Endothelial cell of umbilical vein (primary cell): ENCODE measurements at regions not wholly inside any gene's neighbourhood (a gene's known extent, or its start where the extent isn't known, plus 50 kb on each side); places are given as distances from the start of the nearest gene placed in this dataset.

Experiments used
- BruUV-seq: library from RNA; stranded (reverse); fragments of 400-500 nt; replicated peaks from 2 replicates; lab custom pipeline; 2021; lab: Mats Ljungman, UMichigan
- CTCF ChIA-PET: fragments of 300-600, 350-600 bp; sonication (Branson Sonifier 250); formaldehyde crosslinking; loops from one replicate; lab custom pipeline; 2021; ENCODE audit warnings: antibody characterized with exemption, inconsistent platforms; lab: Charles Lee
- POLR2A ChIA-PET: fragments of 300-600, 350-600 bp; sonication (Branson Sonifier 250); formaldehyde crosslinking; loops from one replicate; lab custom pipeline; 2021; ENCODE audit warnings: antibody characterized with exemption, inconsistent platforms; lab: Charles Lee
- DNase-seq: peaks from one replicate; pipeline ENCODE4 v3.0.0-alpha.2; 2011; ENCODE audit warnings: low read depth, low spot score
- FAIRE-seq: peaks from 2 replicates; lab custom pipeline; 2011; peaks lifted over from hg19 to GRCh38; lab: Jason Lieb, UNC
- H2AFZ ChIP-seq: 2 replicates; pipeline ENCODE4 v1.6.0; 2012; ENCODE audit warnings: low read depth, low read length, control low read depth, inconsistent platforms
- H3K27ac ChIP-seq: 2 replicates; pipeline ENCODE4 v1.5.1; 2011; ENCODE audit warnings: low read depth, mild to moderate bottlenecking, control low read depth, low read length, moderate library complexity; ENCODE audit not compliant: insufficient read depth
- H3K27me3 ChIP-seq, 2 experiments: 2 replicates each; pipeline versions ENCODE4 v1.6.0 to v1.6.1; 2011; ENCODE audit warnings: low read length in 2 of 2, mixed read lengths in 1 of 2; ENCODE audit not compliant: control insufficient read depth in 2 of 2, insufficient read depth in 2 of 2
- H3K36me3 ChIP-seq, 2 experiments: 2 replicates in 1 of 2; 3 replicates in 1 of 2; pipeline ENCODE4 v1.5.1; 2011; ENCODE audit warnings: low read length in 2 of 2, mild to moderate bottlenecking in 1 of 2, moderate library complexity in 1 of 2; ENCODE audit not compliant: control insufficient read depth in 2 of 2, insufficient read depth in 2 of 2; ENCODE audit errors: extremely low read depth in 1 of 2
- H3K4me1 ChIP-seq: 3 replicates; pipeline ENCODE4 v1.5.1; 2011; ENCODE audit warnings: mild to moderate bottlenecking, low read length; ENCODE audit not compliant: control insufficient read depth, insufficient read depth; ENCODE audit errors: extremely low read depth
- H3K4me2 ChIP-seq: 2 replicates; pipeline ENCODE4 v1.6.1; 2011; ENCODE audit warnings: low read length, control low read depth, mixed read lengths; ENCODE audit not compliant: insufficient read depth
- H3K4me3 ChIP-seq, 3 experiments: fragments of 200-600 bp in 1 of 3; sonication (generic), shearing (Covaris generic) in 1 of 3; replicated peaks in 1 of 3; 2 replicates each; pipeline ENCODE4 v1.5.1; 2011 to 2016; ENCODE audit warnings: control low read depth in 3 of 3, low read length in 3 of 3, mild to moderate bottlenecking in 2 of 3, inconsistent platforms in 1 of 3, low read depth in 1 of 3, moderate library complexity in 1 of 3; ENCODE audit not compliant: insufficient read depth in 1 of 3
- H3K79me2 ChIP-seq: 2 replicates; pipeline ENCODE4 v1.6.0; 2012; ENCODE audit warnings: low read length, inconsistent platforms; ENCODE audit not compliant: control insufficient read depth, insufficient read depth
- H3K9ac ChIP-seq: replicated peaks from 2 replicates; pipeline ENCODE3; 2011; ENCODE audit warnings: low read length, control low read depth; ENCODE audit not compliant: insufficient read depth; ENCODE audit errors: extremely low read depth
- H3K9me1 ChIP-seq: replicated peaks from 3 replicates; pipeline ENCODE4 v1.6.0; 2011; ENCODE audit warnings: mild to moderate bottlenecking, low read length; ENCODE audit not compliant: control insufficient read depth, insufficient read depth; ENCODE audit errors: extremely low read depth
- H3K9me3 ChIP-seq: replicated peaks from 2 replicates; pipeline ENCODE4 v1.5.1; 2012; ENCODE audit warnings: low read length, inconsistent platforms; ENCODE audit not compliant: control insufficient read depth, insufficient read depth
- H4K20me1 ChIP-seq: replicated peaks from 2 replicates; pipeline ENCODE3; 2011; ENCODE audit warnings: mild to moderate bottlenecking, low read length; ENCODE audit not compliant: control insufficient read depth, insufficient read depth; ENCODE audit errors: extremely low read depth
- EZH2 ChIP-seq: IDR thresholded peaks from 2 replicates; pipeline ENCODE4 v1.6.1; 2012; ENCODE audit warnings: borderline replicate concordance, low read depth, mild to moderate bottlenecking, moderate library complexity, low read length, inconsistent platforms; ENCODE audit not compliant: severe bottlenecking
- FOS ChIP-seq: IDR thresholded peaks from 2 replicates; pipeline ENCODE4 v1.6.1; 2011; ENCODE audit warnings: mild to moderate bottlenecking, low read length, moderate library complexity, borderline replicate concordance; ENCODE audit not compliant: insufficient read depth
- GATA2 ChIP-seq: IDR thresholded peaks from 2 replicates; pipeline ENCODE4 v1.7.0; 2011; ENCODE audit warnings: low read depth, mild to moderate bottlenecking, moderate library complexity, mixed read lengths, low read length; ENCODE audit not compliant: insufficient read length, insufficient read depth
- JUN ChIP-seq: IDR thresholded peaks from 2 replicates; pipeline ENCODE4 v1.6.1; 2011; ENCODE audit warnings: borderline replicate concordance, low read depth; ENCODE audit not compliant: insufficient read length, insufficient read depth
- MYC ChIP-seq: IDR thresholded peaks from one replicate; pipeline ENCODE4 v1.6.1; 2011; ENCODE audit warnings: mild to moderate bottlenecking, low read depth, low read length
- POLR2A ChIP-seq: IDR thresholded peaks from 2 replicates; pipeline ENCODE4 v1.6.1; 2012; ENCODE audit warnings: low read depth, mild to moderate bottlenecking, control low read depth, low read length
- POLR2AphosphoS5 ChIP-seq: IDR thresholded peaks from 2 replicates; pipeline ENCODE4 v1.6.1; 2012; ENCODE audit warnings: low read depth, mild to moderate bottlenecking, control low read depth, low read length, moderate library complexity; ENCODE audit not compliant: insufficient read depth
- dilution Hi-C: fragments of 300-500 bp; cut with MboI; formaldehyde crosslinking; loops from one replicate; pipeline ENCODE4 v1.15.0; 2019; ENCODE audit warnings: low sequenced_read_pairs; ENCODE audit not compliant: extremely low pct_ligation_motif_present
- intact Hi-C: fragments of 100-400 bp; cut with micrococcal nuclease; formaldehyde crosslinking; loops from one replicate; pipeline ENCODE4 v1.10.0; 2022
- TF ChIP-seq, protein P1 (sequence below), 2 donors: IDR thresholded peaks; 1 replicate in 1 of 2; 2 replicates in 1 of 2; pipeline ENCODE4 v1.5.1; 2011; ENCODE audit warnings: low read length in 2 of 2, mild to moderate bottlenecking in 2 of 2, moderate library complexity in 2 of 2, control low read depth in 1 of 2, inconsistent platforms in 1 of 2, low read depth in 1 of 2; ENCODE audit not compliant: insufficient read depth in 1 of 2; ENCODE audit errors: extremely low read depth in 1 of 2
- TF ChIP-seq, protein P2 (sequence below): IDR thresholded peaks from 2 replicates; pipeline ENCODE4 v1.6.1; 2011; ENCODE audit not compliant: insufficient read depth, insufficient read length

DNA sequence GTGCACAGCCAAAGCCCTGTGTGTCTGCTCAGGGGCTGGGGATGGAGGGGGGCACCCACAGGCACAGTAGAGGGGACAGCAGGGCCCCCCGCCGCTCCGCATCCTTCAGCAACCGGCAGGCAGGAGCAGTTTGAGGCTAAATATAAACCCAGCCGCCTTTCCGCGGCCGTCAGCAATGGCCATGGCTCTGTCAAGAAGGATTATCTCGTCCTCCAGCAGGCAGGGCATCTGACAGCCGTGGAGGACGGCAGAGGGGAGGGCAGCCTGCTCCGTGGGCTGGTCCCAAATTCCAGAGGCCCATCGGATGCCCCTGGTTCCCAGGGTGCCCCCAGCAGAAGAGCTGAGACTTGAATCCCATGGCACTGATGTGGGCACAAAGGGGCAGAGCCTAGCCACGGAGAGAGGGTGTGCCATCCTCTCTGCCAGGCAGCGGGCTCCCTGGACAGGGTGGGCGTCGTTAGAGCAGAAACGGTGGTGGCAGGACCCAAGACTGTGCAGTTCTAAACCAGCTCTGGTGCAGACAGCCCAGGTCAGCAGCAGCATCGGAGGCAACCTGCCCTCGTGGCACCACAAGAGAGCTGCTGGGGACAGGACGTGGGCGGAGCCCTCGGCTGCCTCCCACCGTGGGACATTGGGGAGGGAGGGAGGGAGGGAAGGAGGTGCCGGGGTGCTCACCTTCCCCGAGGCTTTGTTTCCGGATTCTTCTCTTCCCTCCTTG, 198.8 kb upstream of the CIBAR2 start:
- no peak for DNase-seq
- H2AFZ ChIP-seq: no peak overlapping the region
- dilution Hi-C loops (no loop called here), intact Hi-C loops (no loop called here)
- H3K9me1 ChIP-seq: no peaks in the 10 kb centered on the region
- no peak overlapping the region for H3K27ac ChIP-seq
- no peaks in the 10 kb centered on the region for H3K9me3 ChIP-seq
- CTCF ChIA-PET: interaction anchor here (0.7 kb wide), 1 partner anchor 305 kb away, joined by 4 read pairs; no protein-coding TSS in a partner anchor
- no peaks in the 10 kb centered on the region for H3K27me3 ChIP-seq
- POLR2A ChIA-PET: no interaction called here
- no peaks in the 10 kb centered on the region for H3K79me2 ChIP-seq
- TF ChIP-seq POLR2A: no peak
- no peak for TF ChIP-seq GATA2
- no peak for TF ChIP-seq MYC
- no peak for TF ChIP-seq POLR2AphosphoS5
- no peak for TF ChIP-seq JUN
- TF ChIP-seq EZH2: no peak
- TF ChIP-seq, protein P1, sequence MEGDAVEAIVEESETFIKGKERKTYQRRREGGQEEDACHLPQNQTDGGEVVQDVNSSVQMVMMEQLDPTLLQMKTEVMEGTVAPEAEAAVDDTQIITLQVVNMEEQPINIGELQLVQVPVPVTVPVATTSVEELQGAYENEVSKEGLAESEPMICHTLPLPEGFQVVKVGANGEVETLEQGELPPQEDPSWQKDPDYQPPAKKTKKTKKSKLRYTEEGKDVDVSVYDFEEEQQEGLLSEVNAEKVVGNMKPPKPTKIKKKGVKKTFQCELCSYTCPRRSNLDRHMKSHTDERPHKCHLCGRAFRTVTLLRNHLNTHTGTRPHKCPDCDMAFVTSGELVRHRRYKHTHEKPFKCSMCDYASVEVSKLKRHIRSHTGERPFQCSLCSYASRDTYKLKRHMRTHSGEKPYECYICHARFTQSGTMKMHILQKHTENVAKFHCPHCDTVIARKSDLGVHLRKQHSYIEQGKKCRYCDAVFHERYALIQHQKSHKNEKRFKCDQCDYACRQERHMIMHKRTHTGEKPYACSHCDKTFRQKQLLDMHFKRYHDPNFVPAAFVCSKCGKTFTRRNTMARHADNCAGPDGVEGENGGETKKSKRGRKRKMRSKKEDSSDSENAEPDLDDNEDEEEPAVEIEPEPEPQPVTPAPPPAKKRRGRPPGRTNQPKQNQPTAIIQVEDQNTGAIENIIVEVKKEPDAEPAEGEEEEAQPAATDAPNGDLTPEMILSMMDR (IDR thresholded peaks at IDR 0.05; ENCODE audit: extremely low read depth in 1 of 2, insufficient read depth in 1 of 2, low read depth in 1 of 2, low read length in 2 of 2): no peak
- TF ChIP-seq FOS: no peak
- TF ChIP-seq, protein P2, sequence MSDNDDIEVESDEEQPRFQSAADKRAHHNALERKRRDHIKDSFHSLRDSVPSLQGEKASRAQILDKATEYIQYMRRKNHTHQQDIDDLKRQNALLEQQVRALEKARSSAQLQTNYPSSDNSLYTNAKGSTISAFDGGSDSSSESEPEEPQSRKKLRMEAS: no peak
- FAIRE-seq: no peak
- no peak overlapping the region for H3K4me2 ChIP-seq
- H3K9ac ChIP-seq: no peak overlapping the region
- BruUV-seq: no TSS peak
- peaks cover 16% of the 10 kb centered on the region for H3K4me1 ChIP-seq
- H3K4me3 ChIP-seq: no peak overlapping the region
- no peaks in the 10 kb centered on the region for H4K20me1 ChIP-seq
- no peaks in the 10 kb centered on the region for H3K36me3 ChIP-seq
